Endothelial cell of umbilical vein (primary cell): ENCODE measurements at regions not wholly inside any gene's neighbourhood (a gene's known extent, or its start where the extent isn't known, plus 50 kb on each side); places are given as distances from the start of the nearest gene placed in this dataset.

Experiments
- JUN ChIP-seq: IDR thresholded peaks from 2 replicates; pipeline ENCODE4 v1.6.1; 2011; ENCODE audit warnings: borderline replicate concordance, low read depth; ENCODE audit not compliant: insufficient read length, insufficient read depth
- POLR2A ChIP-seq: IDR thresholded peaks from 2 replicates; pipeline ENCODE4 v1.6.1; 2012; ENCODE audit warnings: low read depth, mild to moderate bottlenecking, control low read depth, low read length
- POLR2AphosphoS5 ChIP-seq: IDR thresholded peaks from 2 replicates; pipeline ENCODE4 v1.6.1; 2012; ENCODE audit warnings: low read depth, mild to moderate bottlenecking, control low read depth, low read length, moderate library complexity; ENCODE audit not compliant: insufficient read depth
- TF ChIP-seq, protein P1 (sequence below), 2 donors: IDR thresholded peaks; 1 replicate in 1 of 2; 2 replicates in 1 of 2; pipeline ENCODE4 v1.5.1; 2011; ENCODE audit warnings: low read length in 2 of 2, mild to moderate bottlenecking in 2 of 2, moderate library complexity in 2 of 2, control low read depth in 1 of 2, inconsistent platforms in 1 of 2, low read depth in 1 of 2; ENCODE audit not compliant: insufficient read depth in 1 of 2; ENCODE audit errors: extremely low read depth in 1 of 2

DNA sequence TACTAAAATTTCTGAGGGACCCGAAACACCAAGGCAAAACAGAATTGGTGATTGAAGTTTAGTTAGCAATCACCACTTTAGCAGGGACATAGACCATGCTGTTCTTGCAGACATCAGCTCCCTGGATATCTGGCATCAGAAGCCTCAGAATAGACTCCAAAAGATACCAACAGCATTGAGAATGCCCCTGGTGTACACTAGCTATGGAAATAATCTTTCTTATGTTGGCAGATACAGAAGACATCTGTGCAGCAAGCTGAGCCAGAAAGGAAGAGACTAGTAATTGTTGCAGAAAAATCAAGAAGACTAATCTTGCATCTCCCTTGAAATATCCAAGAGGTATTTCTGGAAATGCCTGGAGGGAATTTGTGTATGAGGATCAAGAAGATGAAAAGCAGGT is 521.6 kb downstream of the TRHDE start:
- TF ChIP-seq POLR2A (no peak), JUN (no peak), POLR2AphosphoS5 (no peak)
- TF ChIP-seq, protein P1, sequence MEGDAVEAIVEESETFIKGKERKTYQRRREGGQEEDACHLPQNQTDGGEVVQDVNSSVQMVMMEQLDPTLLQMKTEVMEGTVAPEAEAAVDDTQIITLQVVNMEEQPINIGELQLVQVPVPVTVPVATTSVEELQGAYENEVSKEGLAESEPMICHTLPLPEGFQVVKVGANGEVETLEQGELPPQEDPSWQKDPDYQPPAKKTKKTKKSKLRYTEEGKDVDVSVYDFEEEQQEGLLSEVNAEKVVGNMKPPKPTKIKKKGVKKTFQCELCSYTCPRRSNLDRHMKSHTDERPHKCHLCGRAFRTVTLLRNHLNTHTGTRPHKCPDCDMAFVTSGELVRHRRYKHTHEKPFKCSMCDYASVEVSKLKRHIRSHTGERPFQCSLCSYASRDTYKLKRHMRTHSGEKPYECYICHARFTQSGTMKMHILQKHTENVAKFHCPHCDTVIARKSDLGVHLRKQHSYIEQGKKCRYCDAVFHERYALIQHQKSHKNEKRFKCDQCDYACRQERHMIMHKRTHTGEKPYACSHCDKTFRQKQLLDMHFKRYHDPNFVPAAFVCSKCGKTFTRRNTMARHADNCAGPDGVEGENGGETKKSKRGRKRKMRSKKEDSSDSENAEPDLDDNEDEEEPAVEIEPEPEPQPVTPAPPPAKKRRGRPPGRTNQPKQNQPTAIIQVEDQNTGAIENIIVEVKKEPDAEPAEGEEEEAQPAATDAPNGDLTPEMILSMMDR (IDR thresholded peaks at IDR 0.05; ENCODE audit: extremely low read depth in 1 of 2, insufficient read depth in 1 of 2, low read depth in 1 of 2, low read length in 2 of 2) = no peak
